ENCODE measurements at regions not wholly inside any gene's neighbourhood (a gene's known extent, or its start where the extent isn't known, plus 50 kb on each side); places are given as distances from the start of the nearest gene placed in this dataset.

DNA sequence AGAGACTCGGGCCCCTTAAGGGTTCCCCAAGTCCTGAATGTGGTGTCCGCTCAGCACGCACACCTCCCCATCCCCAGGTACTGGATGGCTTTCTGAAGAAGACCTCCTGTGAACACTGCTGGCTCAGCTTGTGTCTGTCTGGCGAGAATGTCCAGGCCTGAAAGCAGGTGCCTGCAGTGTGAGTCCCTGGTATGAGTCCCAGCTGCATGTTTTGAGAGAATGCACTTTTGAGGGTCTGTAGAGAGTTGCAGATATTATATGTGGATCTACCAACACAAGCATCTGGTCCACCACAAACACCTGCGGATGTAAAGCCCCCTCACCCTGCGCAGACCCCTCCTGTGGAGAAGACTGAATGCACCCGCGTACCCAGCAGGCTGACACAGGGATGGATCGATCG lies 1308.9 kb downstream of the TBC1D22A start:
- Histone ChIP-seq H3K9me3 (ENCODE audit: control insufficient read depth, insufficient read depth, low read length) (peaks cover 4% of the 10 kb centered on the region; the same call in 1 of the 2 replicates), H3K27ac (ENCODE audit: low read depth, low read length) (peak overlapping the region; percentile 95), H3K4me2 (ENCODE audit: low read length) (peak overlapping the region; percentile 73), H3K4me1 (ENCODE audit: control insufficient read depth, low read length) (peaks cover 72% of the 10 kb centered on the region), H4K20me1 (ENCODE audit: control insufficient read depth, insufficient read depth, low read depth, low read length) (no peaks in the 10 kb centered on the region), H3K36me3 (ENCODE audit: control insufficient read depth, low read length) (peaks cover 10% of the 10 kb centered on the region), H3F3A (ENCODE audit: control insufficient read depth, insufficient read depth) (peaks cover 23% of the 10 kb centered on the region), H3K9me2 (replicated peaks; ENCODE audit: control insufficient read depth, low read length) (no peaks in the 10 kb centered on the region), H3K27me3 (ENCODE audit: control insufficient read depth, low read length) (no peaks in the 10 kb centered on the region), H3K79me2 (ENCODE audit: control insufficient read depth, low read length) (no peaks in the 10 kb centered on the region), H3K4me3 (ENCODE audit: low read length) (peak overlapping the region; percentile 54)
- no peak for TF ChIP-seq EZH2phosphoT487 (IDR thresholded peaks at IDR 0.05; ENCODE audit: borderline replicate concordance, low read length)
- TF ChIP-seq, protein P1, sequence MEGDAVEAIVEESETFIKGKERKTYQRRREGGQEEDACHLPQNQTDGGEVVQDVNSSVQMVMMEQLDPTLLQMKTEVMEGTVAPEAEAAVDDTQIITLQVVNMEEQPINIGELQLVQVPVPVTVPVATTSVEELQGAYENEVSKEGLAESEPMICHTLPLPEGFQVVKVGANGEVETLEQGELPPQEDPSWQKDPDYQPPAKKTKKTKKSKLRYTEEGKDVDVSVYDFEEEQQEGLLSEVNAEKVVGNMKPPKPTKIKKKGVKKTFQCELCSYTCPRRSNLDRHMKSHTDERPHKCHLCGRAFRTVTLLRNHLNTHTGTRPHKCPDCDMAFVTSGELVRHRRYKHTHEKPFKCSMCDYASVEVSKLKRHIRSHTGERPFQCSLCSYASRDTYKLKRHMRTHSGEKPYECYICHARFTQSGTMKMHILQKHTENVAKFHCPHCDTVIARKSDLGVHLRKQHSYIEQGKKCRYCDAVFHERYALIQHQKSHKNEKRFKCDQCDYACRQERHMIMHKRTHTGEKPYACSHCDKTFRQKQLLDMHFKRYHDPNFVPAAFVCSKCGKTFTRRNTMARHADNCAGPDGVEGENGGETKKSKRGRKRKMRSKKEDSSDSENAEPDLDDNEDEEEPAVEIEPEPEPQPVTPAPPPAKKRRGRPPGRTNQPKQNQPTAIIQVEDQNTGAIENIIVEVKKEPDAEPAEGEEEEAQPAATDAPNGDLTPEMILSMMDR (IDR thresholded peaks at IDR 0.05; ENCODE audit: low read depth, low read length, poor library complexity, severe bottlenecking), result no peak

DNA sequence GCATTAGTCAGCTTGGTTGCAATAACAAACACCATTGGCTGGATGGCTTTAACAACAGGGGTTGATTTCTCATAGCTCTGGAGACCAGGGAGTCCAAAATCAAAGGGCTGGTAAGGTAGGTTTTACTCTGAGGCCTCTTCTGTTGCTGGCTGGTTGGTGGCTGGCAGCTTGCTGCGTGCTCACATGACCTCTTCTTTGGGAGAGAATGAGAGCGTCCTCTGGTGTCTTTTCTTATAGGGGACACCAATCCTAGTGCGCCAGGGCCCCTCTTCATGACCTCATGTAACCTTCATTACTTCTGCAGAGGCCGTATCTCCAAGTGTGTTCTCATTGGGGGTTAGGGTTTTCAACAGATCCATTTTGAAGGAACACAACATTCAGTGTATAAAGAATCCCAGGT lies 1308.3 kb downstream of the TBC1D22A start:
- peaks cover 23% of the 10 kb centered on the region for H3F3A ChIP-seq (ENCODE audit: control insufficient read depth, insufficient read depth)
- peaks cover 10% of the 10 kb centered on the region for H3K36me3 ChIP-seq (ENCODE audit: control insufficient read depth, low read length)
- no peaks in the 10 kb centered on the region for H3K79me2 ChIP-seq (ENCODE audit: control insufficient read depth, low read length)
- peak overlapping the region; percentile 95 for H3K27ac ChIP-seq (ENCODE audit: low read depth, low read length)
- TF ChIP-seq, protein P1 (IDR thresholded peaks at IDR 0.05; ENCODE audit: low read depth, low read length, poor library complexity, severe bottlenecking), result peak; percentile 74
- no peak for TF ChIP-seq EZH2phosphoT487 (IDR thresholded peaks at IDR 0.05; ENCODE audit: borderline replicate concordance, low read length)
- H3K9me2 ChIP-seq (replicated peaks; ENCODE audit: control insufficient read depth, low read length), result no peaks in the 10 kb centered on the region
- peaks cover 4% of the 10 kb centered on the region; the same call in 1 of the 2 replicates for H3K9me3 ChIP-seq (ENCODE audit: control insufficient read depth, insufficient read depth, low read length)
- H3K4me1 ChIP-seq (ENCODE audit: control insufficient read depth, low read length), result peaks cover 68% of the 10 kb centered on the region
- H4K20me1 ChIP-seq (ENCODE audit: control insufficient read depth, insufficient read depth, low read depth, low read length), result no peaks in the 10 kb centered on the region
- peak overlapping the region; percentile 54 for H3K4me3 ChIP-seq (ENCODE audit: low read length)
- H3K27me3 ChIP-seq (ENCODE audit: control insufficient read depth, low read length), result no peaks in the 10 kb centered on the region
- H3K4me2 ChIP-seq (ENCODE audit: low read length), result peak overlapping the region; percentile 73

DNA sequence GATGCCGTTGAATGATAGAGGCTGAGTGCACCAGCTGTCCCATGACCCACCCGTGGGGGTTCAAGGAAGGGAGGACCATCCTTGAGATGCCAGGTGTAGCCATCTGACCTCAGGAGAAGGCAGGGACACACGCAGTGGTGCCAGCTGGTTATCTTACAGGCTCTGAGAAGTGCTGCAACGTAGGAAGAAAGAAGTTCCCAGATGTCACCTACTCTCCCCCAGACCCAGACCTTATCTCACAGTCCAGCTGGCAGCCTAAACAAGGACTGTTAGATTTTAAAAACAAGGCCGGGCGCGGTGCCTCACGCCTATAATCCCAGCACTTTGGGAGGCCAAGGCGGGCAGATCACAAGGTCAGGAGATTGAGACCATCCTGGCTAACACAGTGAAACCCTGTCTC lies 1307.6 kb downstream of the TBC1D22A start:
- no peaks in the 10 kb centered on the region for H4K20me1 ChIP-seq (ENCODE audit: control insufficient read depth, insufficient read depth, low read depth, low read length)
- peaks cover 23% of the 10 kb centered on the region for H3F3A ChIP-seq (ENCODE audit: control insufficient read depth, insufficient read depth)
- H3K9me2 ChIP-seq (replicated peaks; ENCODE audit: control insufficient read depth, low read length), result no peaks in the 10 kb centered on the region
- H3K27ac ChIP-seq (ENCODE audit: low read depth, low read length), result peak overlapping the region; percentile 95
- H3K4me2 ChIP-seq (ENCODE audit: low read length), result peak overlapping the region; percentile 17
- peaks cover 66% of the 10 kb centered on the region for H3K4me1 ChIP-seq (ENCODE audit: control insufficient read depth, low read length)
- H3K27me3 ChIP-seq (ENCODE audit: control insufficient read depth, low read length), result no peaks in the 10 kb centered on the region
- TF ChIP-seq, protein P1 (IDR thresholded peaks at IDR 0.05; ENCODE audit: low read depth, low read length, poor library complexity, severe bottlenecking), result no peak
- peaks cover 4% of the 10 kb centered on the region; the same call in 1 of the 2 replicates for H3K9me3 ChIP-seq (ENCODE audit: control insufficient read depth, insufficient read depth, low read length)
- no peaks in the 10 kb centered on the region for H3K79me2 ChIP-seq (ENCODE audit: control insufficient read depth, low read length)
- peaks cover 10% of the 10 kb centered on the region for H3K36me3 ChIP-seq (ENCODE audit: control insufficient read depth, low read length)
- H3K4me3 ChIP-seq (ENCODE audit: low read length), result no peak overlapping the region
